Glomerular endothelial cell (primary cell): ENCODE measurements at regions not wholly inside any gene's neighbourhood (a gene's known extent, or its start where the extent isn't known, plus 50 kb on each side); places are given as distances from the start of the nearest gene placed in this dataset.

ENCODE experiments used
- DNase-seq: peaks from one replicate; pipeline ENCODE4 v3.0.0-alpha.2; 2011; ENCODE audit warnings: low read depth, low spot score; ENCODE audit errors: extremely low read depth

GRCh38 chr13:21316376-21316775 is 139.9 kb downstream of the MRPL57 start:
- no peak for DNase-seq

GRCh38 chr13:21318891-21319532 is 140.1 kb downstream of the ZDHHC20 start:
- DNase-seq = no peak

GRCh38 chr13:21319869-21320641 is 139.0 kb downstream of the ZDHHC20 start:
- no peak for DNase-seq

GRCh38 chr13:21320642-21321034 is 138.5 kb downstream of the ZDHHC20 start:
- DNase-seq = no peak

GRCh38 chr13:21321269-21321668 is 137.8 kb downstream of the ZDHHC20 start:
- no peak for DNase-seq

- no peak for DNase-seq
Observed at GRCh38 chr13:21322327-21322965, 136.7 kb downstream of the ZDHHC20 start.
